Mesothelial cell of epicardium (in vitro differentiated cells): ENCODE measurements at regions not wholly inside any gene's neighbourhood (a gene's known extent, or its start where the extent isn't known, plus 50 kb on each side); places are given as distances from the start of the nearest gene placed in this dataset.
A peak's percentile ranks its signal among the peaks of the same experiment; 100 is the strongest.

Experiments
- DNase-seq, 2 experiments: peaks; one replicate each; pipeline ENCODE4 v3.0.0; 2021; ENCODE audit warnings: low spot score in 2 of 2; ENCODE audit not compliant: unreplicated experiment in 2 of 2
- H3K27ac Mint-ChIP-seq: 2 replicates; pipeline ENCODE4 v1.8.0; 2021; ENCODE audit warnings: mixed read lengths
- H3K27me3 Mint-ChIP-seq: 2 replicates; pipeline ENCODE4 v1.8.0; 2021; ENCODE audit warnings: low read depth, mixed read lengths
- H3K36me3 Mint-ChIP-seq: 2 replicates; pipeline ENCODE4 v1.8.0; 2021; ENCODE audit warnings: mixed read lengths
- H3K4me1 Mint-ChIP-seq: 2 replicates; pipeline ENCODE4 v1.8.0; 2021; ENCODE audit warnings: mixed read lengths
- H3K4me3 Mint-ChIP-seq: 2 replicates; pipeline ENCODE4 v1.8.0; 2021; ENCODE audit warnings: mild to moderate bottlenecking, moderate library complexity, mixed read lengths
- H3K9me3 Mint-ChIP-seq: 2 replicates; pipeline ENCODE4 v1.8.0; 2021; ENCODE audit warnings: mixed read lengths
- TF ChIP-seq, protein P1 (sequence below): fragments of 200-600 bp; sonication (generic); IDR thresholded peaks from one replicate; pipeline ENCODE4 v1.5.0; 2021; ENCODE audit warnings: antibody characterized with exemption; ENCODE audit not compliant: unreplicated experiment

DNA sequence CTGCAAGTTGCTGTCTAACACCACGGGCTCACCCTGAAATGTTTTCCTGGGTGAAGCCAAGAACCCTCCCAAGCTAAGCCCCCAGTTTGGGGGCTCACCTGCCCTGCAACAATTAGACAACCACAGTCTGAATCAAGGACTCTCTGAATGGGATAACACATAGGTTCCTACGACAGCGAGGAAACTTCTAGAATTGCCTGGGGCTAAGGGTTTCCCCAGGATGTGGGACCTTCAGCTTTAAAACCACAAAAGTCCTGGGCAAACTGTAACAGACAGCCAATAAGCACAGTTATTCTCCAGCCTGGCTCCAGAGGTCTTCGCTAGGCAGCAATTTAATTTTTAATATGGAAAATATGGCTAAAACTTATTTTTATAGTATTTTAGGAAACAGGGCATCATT is 162.6 kb downstream of the PRKX start:
- no peaks in the 10 kb centered on the region for H3K27me3 Mint-ChIP-seq
- H3K4me1 Mint-ChIP-seq: peaks cover 18% of the 10 kb centered on the region
- no peaks in the 10 kb centered on the region for H3K36me3 Mint-ChIP-seq
- no peaks in the 10 kb centered on the region for H3K9me3 Mint-ChIP-seq
- no peak overlapping the region for H3K4me3 Mint-ChIP-seq
- TF ChIP-seq, protein P1, sequence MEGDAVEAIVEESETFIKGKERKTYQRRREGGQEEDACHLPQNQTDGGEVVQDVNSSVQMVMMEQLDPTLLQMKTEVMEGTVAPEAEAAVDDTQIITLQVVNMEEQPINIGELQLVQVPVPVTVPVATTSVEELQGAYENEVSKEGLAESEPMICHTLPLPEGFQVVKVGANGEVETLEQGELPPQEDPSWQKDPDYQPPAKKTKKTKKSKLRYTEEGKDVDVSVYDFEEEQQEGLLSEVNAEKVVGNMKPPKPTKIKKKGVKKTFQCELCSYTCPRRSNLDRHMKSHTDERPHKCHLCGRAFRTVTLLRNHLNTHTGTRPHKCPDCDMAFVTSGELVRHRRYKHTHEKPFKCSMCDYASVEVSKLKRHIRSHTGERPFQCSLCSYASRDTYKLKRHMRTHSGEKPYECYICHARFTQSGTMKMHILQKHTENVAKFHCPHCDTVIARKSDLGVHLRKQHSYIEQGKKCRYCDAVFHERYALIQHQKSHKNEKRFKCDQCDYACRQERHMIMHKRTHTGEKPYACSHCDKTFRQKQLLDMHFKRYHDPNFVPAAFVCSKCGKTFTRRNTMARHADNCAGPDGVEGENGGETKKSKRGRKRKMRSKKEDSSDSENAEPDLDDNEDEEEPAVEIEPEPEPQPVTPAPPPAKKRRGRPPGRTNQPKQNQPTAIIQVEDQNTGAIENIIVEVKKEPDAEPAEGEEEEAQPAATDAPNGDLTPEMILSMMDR: no peak
- no peak overlapping the region for H3K27ac Mint-ChIP-seq
- DNase-seq: no peak

DNA sequence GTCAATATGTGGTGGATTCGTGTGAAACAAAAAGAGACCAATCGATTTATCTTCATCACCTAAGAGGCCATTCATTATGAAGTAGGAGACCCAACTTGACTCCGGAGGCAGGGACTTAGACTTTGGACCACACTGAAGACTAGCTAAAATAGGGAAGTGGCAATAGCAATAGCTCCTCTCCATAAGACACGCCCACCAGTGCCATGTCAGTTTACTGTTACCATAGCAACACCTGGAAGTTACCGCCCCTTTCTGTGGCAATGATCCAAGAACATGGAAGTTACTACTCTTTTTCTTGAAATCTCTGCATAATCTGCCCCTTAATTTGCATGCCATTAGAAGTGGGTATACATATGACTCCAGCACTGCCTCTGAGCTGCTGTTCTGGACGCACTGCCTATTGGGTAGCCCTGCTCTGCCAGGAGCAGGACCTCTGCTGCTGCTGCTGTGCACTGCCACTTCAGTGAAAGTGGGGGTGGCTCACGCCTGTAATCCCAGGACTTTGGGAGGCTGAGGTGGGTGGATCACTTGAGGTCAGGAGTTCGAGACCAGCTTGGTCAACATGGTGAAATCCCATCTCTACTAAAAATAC is 163.2 kb downstream of the PRKX start:
- H3K27ac Mint-ChIP-seq: no peak overlapping the region
- peaks cover 24% of the 10 kb centered on the region for H3K4me1 Mint-ChIP-seq
- H3K27me3 Mint-ChIP-seq: no peaks in the 10 kb centered on the region
- no peak for DNase-seq
- TF ChIP-seq, protein P1: no peak
- H3K4me3 Mint-ChIP-seq: no peak overlapping the region
- no peaks in the 10 kb centered on the region for H3K36me3 Mint-ChIP-seq
- H3K9me3 Mint-ChIP-seq: no peaks in the 10 kb centered on the region

DNA sequence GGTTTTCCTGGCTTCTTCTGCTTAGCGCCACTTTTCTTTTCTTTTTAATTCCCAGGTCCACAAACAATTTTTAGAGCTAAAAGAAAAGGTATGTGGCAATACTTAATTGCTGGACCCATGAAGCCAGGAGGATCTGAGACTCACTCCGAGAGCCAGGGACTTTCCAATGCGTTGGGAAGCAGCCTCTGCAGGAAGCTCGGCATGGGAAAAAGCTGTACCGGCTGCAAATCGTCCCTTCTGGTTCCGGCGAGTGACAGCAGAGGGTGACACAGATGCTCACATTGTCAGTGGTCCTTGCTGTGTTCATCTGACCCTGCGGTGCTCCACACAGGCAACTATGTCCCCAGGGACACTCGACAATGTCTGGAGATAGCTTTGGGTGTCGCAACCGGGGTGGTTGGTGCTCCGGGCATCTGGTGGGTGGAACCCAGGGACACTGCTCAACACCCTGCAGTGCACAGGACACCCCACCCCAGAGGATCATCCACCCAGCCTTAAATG is 164.0 kb downstream of the PRKX start:
- Mint-ChIP-seq H3K4me1 (peaks cover 24% of the 10 kb centered on the region), H3K9me3 (no peaks in the 10 kb centered on the region), H3K36me3 (no peaks in the 10 kb centered on the region), H3K27ac (peak overlapping the region; percentile 76), H3K4me3 (peak overlapping the region; percentile 55), H3K27me3 (no peaks in the 10 kb centered on the region)
- TF ChIP-seq, protein P1: no peak
- no peak for DNase-seq

DNA sequence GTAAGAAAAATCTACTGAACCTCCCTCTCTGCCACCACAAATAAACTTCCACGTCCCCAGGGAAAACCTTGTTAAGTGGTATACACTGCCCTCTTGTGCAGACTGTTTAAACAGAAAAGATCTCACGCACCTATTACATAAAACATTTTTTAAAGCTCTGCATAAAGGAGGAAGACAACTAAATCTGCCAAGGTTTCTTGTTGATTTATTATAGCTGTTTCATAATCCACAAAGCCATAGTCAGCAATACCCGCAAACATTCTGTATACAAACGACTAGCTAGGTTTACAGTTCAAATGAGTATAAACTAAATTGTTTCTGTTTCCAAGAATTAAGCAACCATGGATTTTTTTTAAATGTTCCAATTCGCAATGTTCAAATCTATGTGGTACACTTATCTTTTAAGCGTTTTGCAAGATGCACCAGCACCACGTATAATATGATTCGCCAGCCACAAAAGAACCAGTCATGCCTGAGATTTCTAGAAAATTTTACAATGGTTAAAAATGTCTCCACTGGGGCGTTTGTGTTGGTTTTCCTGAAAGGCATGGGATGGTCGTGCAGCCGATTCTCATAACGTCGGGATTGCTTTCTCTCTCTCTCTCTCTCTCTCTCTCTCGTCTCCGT is 164.6 kb downstream of the PRKX start:
- no peak for DNase-seq
- Mint-ChIP-seq H3K27ac (peak overlapping the region; percentile 76), H3K4me3 (peak overlapping the region; percentile 55), H3K27me3 (no peaks in the 10 kb centered on the region), H3K9me3 (no peaks in the 10 kb centered on the region), H3K4me1 (peaks cover 24% of the 10 kb centered on the region), H3K36me3 (no peaks in the 10 kb centered on the region)
- TF ChIP-seq, protein P1: no peak

DNA sequence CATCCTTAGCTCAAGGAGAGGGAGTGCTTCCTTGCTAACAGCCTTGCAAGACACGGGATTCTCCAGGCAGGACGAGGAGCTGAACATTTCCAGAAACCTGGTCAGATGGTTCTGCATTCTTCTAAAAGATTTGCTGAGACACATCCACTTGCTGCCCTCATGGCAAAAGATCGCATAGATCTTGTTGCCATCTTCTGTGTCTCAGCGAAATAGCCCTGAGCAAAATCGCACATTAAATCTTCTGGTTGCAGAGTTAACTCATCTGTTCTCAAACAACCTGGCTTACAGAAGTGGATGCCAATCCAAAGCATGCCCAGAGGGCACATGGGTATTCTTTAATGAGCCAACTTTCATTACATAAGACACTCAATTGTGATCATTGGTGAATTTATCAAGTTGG is 167.5 kb downstream of the PRKX start:
- Mint-ChIP-seq H3K27ac (peak overlapping the region; percentile 57), H3K4me1 (peaks cover 24% of the 10 kb centered on the region), H3K4me3 (no peak overlapping the region), H3K9me3 (peaks cover 15% of the 10 kb centered on the region), H3K36me3 (no peaks in the 10 kb centered on the region), H3K27me3 (no peaks in the 10 kb centered on the region)
- TF ChIP-seq, protein P1: no peak
- DNase-seq: no peak
